MCF 10A (cell line): ENCODE measurements at regions not wholly inside any gene's neighbourhood (a gene's known extent, or its start where the extent isn't known, plus 50 kb on each side); places are given as distances from the start of the nearest gene placed in this dataset.
"Not testable (repeated sequence)": the region's sequence is repeated elsewhere in the genome, so short reads cannot be mapped to it uniquely, and the experiment has no call there.

Experiments
- BruUV-seq: library from RNA; stranded (reverse); fragments of 400-500 nt; replicated peaks from 2 replicates; lab custom pipeline; 2021; lab: Mats Ljungman, UMichigan
- CTCF ChIA-PET: fragments of 300-600 bp; sonication (Branson Sonifier 250); formaldehyde crosslinking; extraction: SDS; loops from one replicate; lab custom pipeline; 2021; ENCODE audit warnings: antibody characterized with exemption, inconsistent platforms; lab: Yijun Ruan, JAX
- POLR2A ChIA-PET: fragments of 300-600, 350-650 bp; sonication (Branson Sonifier 250); formaldehyde crosslinking; extraction: SDS; loops from one replicate; lab custom pipeline; 2020; ENCODE audit warnings: antibody characterized with exemption, inconsistent platforms; lab: Yijun Ruan, JAX
- DNase-seq: peaks from one replicate; pipeline ENCODE4 v3.0.0-alpha.2; 2018; ENCODE audit not compliant: unreplicated experiment
- H3K27ac Mint-ChIP-seq: one replicate; pipeline ENCODE4 v1.8.0; 2022; ENCODE audit warnings: mild to moderate bottlenecking, low read depth, mixed read lengths; ENCODE audit not compliant: unreplicated experiment
- H3K27me3 Mint-ChIP-seq: one replicate; pipeline ENCODE4 v1.8.0; 2022; ENCODE audit warnings: mixed read lengths; ENCODE audit not compliant: insufficient read depth, unreplicated experiment
- H3K36me3 Mint-ChIP-seq: one replicate; pipeline ENCODE4 v1.8.0; 2022; ENCODE audit warnings: mild to moderate bottlenecking, moderate library complexity, mixed read lengths; ENCODE audit not compliant: insufficient read depth, unreplicated experiment
- H3K4me1 Mint-ChIP-seq: one replicate; pipeline ENCODE4 v1.8.0; 2022; ENCODE audit warnings: mixed read lengths; ENCODE audit not compliant: insufficient read depth, unreplicated experiment
- H3K4me3 Mint-ChIP-seq: one replicate; pipeline ENCODE4 v1.8.0; 2022; ENCODE audit warnings: mild to moderate bottlenecking, moderate library complexity, mixed read lengths; ENCODE audit not compliant: unreplicated experiment
- H3K9me3 Mint-ChIP-seq: one replicate; pipeline ENCODE4 v1.8.0; 2022; ENCODE audit warnings: mixed read lengths; ENCODE audit not compliant: unreplicated experiment
- intact Hi-C: fragments of 100-400 bp; cut with micrococcal nuclease; formaldehyde crosslinking; loops from 2 replicates; pipeline ENCODE4 v1.14.1; 2022
- TF ChIP-seq, protein P1 (sequence below): fragments of 200-600 bp; IDR thresholded peaks from one replicate; pipeline ENCODE4 v1.8.0; 2022; ENCODE audit warnings: antibody characterized with exemption, mild to moderate bottlenecking; ENCODE audit not compliant: unreplicated experiment

DNA sequence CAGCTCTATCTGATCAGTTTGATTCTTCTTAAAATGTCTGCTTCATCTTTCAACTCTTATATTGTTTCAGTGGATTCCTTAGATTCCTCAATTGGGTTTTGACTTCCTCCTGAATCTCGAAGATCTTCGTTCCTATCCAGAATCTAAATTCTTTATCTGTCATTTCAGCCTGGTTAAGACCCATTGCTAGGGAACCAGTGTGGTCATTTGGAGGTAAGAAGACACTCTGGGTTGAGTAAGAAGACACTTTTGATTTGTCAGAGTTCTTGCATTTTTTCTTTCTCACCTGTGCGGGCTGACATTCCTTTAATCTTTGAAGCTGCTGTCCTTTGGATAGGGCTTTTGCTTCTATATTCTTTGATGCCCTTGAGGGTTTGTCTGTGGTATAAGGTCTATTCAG lies 291.9 kb downstream of the SLC7A11 start:
- Mint-ChIP-seq H3K27me3 (no peaks in the 10 kb centered on the region), H3K27ac (no peak overlapping the region), H3K4me1 (peaks cover 10% of the 10 kb centered on the region), H3K4me3 (no peak overlapping the region), H3K36me3 (no peaks in the 10 kb centered on the region), H3K9me3 (no peaks in the 10 kb centered on the region)
- CTCF ChIA-PET, result no interaction called here
- TF ChIP-seq, protein P1, sequence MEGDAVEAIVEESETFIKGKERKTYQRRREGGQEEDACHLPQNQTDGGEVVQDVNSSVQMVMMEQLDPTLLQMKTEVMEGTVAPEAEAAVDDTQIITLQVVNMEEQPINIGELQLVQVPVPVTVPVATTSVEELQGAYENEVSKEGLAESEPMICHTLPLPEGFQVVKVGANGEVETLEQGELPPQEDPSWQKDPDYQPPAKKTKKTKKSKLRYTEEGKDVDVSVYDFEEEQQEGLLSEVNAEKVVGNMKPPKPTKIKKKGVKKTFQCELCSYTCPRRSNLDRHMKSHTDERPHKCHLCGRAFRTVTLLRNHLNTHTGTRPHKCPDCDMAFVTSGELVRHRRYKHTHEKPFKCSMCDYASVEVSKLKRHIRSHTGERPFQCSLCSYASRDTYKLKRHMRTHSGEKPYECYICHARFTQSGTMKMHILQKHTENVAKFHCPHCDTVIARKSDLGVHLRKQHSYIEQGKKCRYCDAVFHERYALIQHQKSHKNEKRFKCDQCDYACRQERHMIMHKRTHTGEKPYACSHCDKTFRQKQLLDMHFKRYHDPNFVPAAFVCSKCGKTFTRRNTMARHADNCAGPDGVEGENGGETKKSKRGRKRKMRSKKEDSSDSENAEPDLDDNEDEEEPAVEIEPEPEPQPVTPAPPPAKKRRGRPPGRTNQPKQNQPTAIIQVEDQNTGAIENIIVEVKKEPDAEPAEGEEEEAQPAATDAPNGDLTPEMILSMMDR, result no peak
- BruUV-seq, result no TSS peak
- POLR2A ChIA-PET, result no interaction called here
- no peak for DNase-seq
- intact Hi-C loops, result no loop called here

- BruUV-seq, result no TSS peak
Observed at GRCh38 chr4:137949746-137950145, 292.4 kb downstream of the SLC7A11 start.

GRCh38 chr4:137946453-137947174 lies 295.5 kb downstream of the SLC7A11 start:
- ChIA-PET POLR2A (no interaction called here), CTCF (interaction anchor here (0.6 to 0.7 kb wide), 3 partner anchors 26 to 1641 kb away, joined by 3 read pairs; no protein-coding TSS in a partner anchor)
- intact Hi-C loops, result no loop called here
- DNase-seq, result no peak
- Mint-ChIP-seq H3K27me3 (no peaks in the 10 kb centered on the region), H3K4me3 (no peak overlapping the region), H3K4me1 (peaks cover 5% of the 10 kb centered on the region), H3K36me3 (no peaks in the 10 kb centered on the region), H3K27ac (no peak overlapping the region), H3K9me3 (no peaks in the 10 kb centered on the region)
- BruUV-seq, result no TSS peak
- TF ChIP-seq, protein P1, result no peak

More at GRCh38 chr4:137949746-137950145, 292.4 kb downstream of the SLC7A11 start:
- Mint-ChIP-seq H3K27me3 (no peaks in the 10 kb centered on the region), H3K36me3 (no peaks in the 10 kb centered on the region), H3K4me3 (no peak overlapping the region), H3K9me3 (no peaks in the 10 kb centered on the region), H3K4me1 (peaks cover 10% of the 10 kb centered on the region), H3K27ac (no peak overlapping the region)
- DNase-seq, result no peak
- ChIA-PET POLR2A (no interaction called here), CTCF (no interaction called here)
- TF ChIP-seq, protein P1, result no peak
- intact Hi-C loops, result no loop called here

GRCh38 chr4:137942815-137943214 lies 299.3 kb downstream of the SLC7A11 start:
- H3K36me3 Mint-ChIP-seq, H3K4me1 Mint-ChIP-seq, H3K9me3 Mint-ChIP-seq, CTCF ChIA-PET, intact Hi-C loops, DNase-seq, H3K27ac Mint-ChIP-seq, BruUV-seq, H3K4me3 Mint-ChIP-seq, POLR2A ChIA-PET, H3K27me3 Mint-ChIP-seq: not testable (repeated sequence)

DNA sequence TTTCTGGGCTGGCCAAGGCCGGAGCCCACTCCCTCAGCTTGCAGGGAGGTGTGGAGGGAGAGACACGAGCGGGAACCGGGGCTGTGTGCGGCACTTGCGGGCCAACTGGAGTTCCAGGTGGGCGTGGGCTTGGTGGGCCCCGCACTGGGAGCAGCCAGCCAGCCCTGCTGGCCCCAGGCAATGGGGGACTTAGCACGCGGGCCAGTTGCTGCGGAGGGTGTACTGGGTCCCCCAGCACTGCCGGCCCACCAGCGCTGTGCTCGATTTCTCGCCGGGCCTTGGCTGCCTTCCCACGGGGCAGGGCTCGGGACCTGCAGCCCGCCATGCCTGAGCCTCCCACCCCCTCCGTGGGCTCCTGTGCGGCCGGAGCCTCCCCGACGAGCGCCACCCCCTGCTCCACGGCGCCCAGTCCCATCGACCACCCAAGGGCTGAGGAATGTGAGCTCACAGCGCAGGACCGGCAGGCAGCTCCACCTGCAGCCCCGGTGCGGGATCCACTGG lies 300.1 kb downstream of the SLC7A11 start:
- H3K4me1 Mint-ChIP-seq, H3K4me3 Mint-ChIP-seq, intact Hi-C loops, POLR2A ChIA-PET, H3K36me3 Mint-ChIP-seq, H3K9me3 Mint-ChIP-seq, BruUV-seq, H3K27me3 Mint-ChIP-seq, DNase-seq, H3K27ac Mint-ChIP-seq, CTCF ChIA-PET: not testable (repeated sequence)
